ENCODE measurements at regions not wholly inside any gene's neighbourhood (a gene's known extent, or its start where the extent isn't known, plus 50 kb on each side); places are given as distances from the start of the nearest gene placed in this dataset.

- Histone ChIP-seq H3K4me1 (ENCODE audit: control insufficient read depth in 1 of 2, low read depth in 2 of 2) (no peaks in the 10 kb centered on the region), H3K4me3 (no peak overlapping the region), H3K36me3 (no peaks in the 10 kb centered on the region), H3K27me3 (replicated peaks; ENCODE audit: insufficient read depth) (no peaks in the 10 kb centered on the region), H3K27ac (no peak overlapping the region), H3K9me3 (no peaks in the 10 kb centered on the region)
- no peak for DNase-seq (ENCODE audit: low spot score)
- no peak for ATAC-seq (ENCODE audit: insufficient number of reproducible peaks, low FRiP score, low read depth)
- TF ChIP-seq, protein P1, sequence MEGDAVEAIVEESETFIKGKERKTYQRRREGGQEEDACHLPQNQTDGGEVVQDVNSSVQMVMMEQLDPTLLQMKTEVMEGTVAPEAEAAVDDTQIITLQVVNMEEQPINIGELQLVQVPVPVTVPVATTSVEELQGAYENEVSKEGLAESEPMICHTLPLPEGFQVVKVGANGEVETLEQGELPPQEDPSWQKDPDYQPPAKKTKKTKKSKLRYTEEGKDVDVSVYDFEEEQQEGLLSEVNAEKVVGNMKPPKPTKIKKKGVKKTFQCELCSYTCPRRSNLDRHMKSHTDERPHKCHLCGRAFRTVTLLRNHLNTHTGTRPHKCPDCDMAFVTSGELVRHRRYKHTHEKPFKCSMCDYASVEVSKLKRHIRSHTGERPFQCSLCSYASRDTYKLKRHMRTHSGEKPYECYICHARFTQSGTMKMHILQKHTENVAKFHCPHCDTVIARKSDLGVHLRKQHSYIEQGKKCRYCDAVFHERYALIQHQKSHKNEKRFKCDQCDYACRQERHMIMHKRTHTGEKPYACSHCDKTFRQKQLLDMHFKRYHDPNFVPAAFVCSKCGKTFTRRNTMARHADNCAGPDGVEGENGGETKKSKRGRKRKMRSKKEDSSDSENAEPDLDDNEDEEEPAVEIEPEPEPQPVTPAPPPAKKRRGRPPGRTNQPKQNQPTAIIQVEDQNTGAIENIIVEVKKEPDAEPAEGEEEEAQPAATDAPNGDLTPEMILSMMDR (IDR thresholded peaks at IDR 0.05), result no peak
Observed at GRCh38 chr13:89701913-89702312, 1645.6 kb upstream of the MIR17HG start.

GRCh38 chr13:89704040-89704439 is 1643.4 kb upstream of the MIR17HG start:
- DNase-seq (ENCODE audit: low spot score), result no peak

GRCh38 chr13:89708013-89708412 is 1639.5 kb upstream of the MIR17HG start:
- TF ChIP-seq, protein P1 (IDR thresholded peaks at IDR 0.05), result no peak
- ATAC-seq (ENCODE audit: insufficient number of reproducible peaks, low FRiP score, low read depth) (no peak), DNase-seq (ENCODE audit: low spot score) (no peak)
- H3K4me3 ChIP-seq, result no peak overlapping the region
- no peak overlapping the region for H3K27ac ChIP-seq
- H3K27me3 ChIP-seq (replicated peaks; ENCODE audit: insufficient read depth), result no peaks in the 10 kb centered on the region
- H3K36me3 ChIP-seq, result no peaks in the 10 kb centered on the region
- H3K4me1 ChIP-seq (ENCODE audit: control insufficient read depth in 1 of 2, low read depth in 2 of 2), result no peaks in the 10 kb centered on the region
- H3K9me3 ChIP-seq, result no peaks in the 10 kb centered on the region

More at GRCh38 chr13:89704040-89704439, 1643.4 kb upstream of the MIR17HG start:
- no peak for ATAC-seq (ENCODE audit: insufficient number of reproducible peaks, low FRiP score, low read depth)
- Histone ChIP-seq H3K9me3 (no peaks in the 10 kb centered on the region), H3K27ac (no peak overlapping the region), H3K4me3 (no peak overlapping the region), H3K4me1 (ENCODE audit: control insufficient read depth in 1 of 2, low read depth in 2 of 2) (no peaks in the 10 kb centered on the region), H3K27me3 (replicated peaks; ENCODE audit: insufficient read depth) (no peaks in the 10 kb centered on the region), H3K36me3 (no peaks in the 10 kb centered on the region)
- TF ChIP-seq, protein P1 (IDR thresholded peaks at IDR 0.05), result no peak

DNA sequence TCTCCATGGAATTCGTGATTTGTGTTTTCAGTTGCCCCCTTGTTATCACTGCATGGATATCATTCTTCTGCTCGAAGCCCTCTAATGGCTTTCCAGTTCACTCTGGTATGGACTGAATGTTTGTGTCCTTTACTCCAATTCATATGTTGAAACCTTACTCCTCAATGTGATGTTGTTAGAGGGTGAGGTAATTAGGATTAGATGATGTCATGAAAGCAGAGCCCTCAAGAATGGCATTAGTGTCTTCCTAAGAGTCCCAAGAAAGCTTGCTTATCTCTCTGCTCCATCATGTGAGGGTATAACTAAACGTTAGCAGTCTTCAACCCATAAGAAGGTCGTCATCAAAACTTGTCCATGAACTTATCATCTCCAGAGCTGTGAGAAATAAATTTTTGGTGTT is 1626.3 kb upstream of the MIR17HG start:
- Histone ChIP-seq H3K4me1 (ENCODE audit: control insufficient read depth in 1 of 2, low read depth in 2 of 2) (no peaks in the 10 kb centered on the region), H3K27me3 (replicated peaks; ENCODE audit: insufficient read depth) (no peaks in the 10 kb centered on the region), H3K4me3 (no peak overlapping the region), H3K9me3 (no peaks in the 10 kb centered on the region), H3K27ac (no peak overlapping the region), H3K36me3 (no peaks in the 10 kb centered on the region)
- DNase-seq (ENCODE audit: low spot score) (no peak), ATAC-seq (ENCODE audit: insufficient number of reproducible peaks, low FRiP score, low read depth) (no peak)
- TF ChIP-seq, protein P1 (IDR thresholded peaks at IDR 0.05), result no peak

- no peaks in the 10 kb centered on the region for H3K9me3 ChIP-seq
- ATAC-seq (ENCODE audit: insufficient number of reproducible peaks, low FRiP score, low read depth), result no peak
- TF ChIP-seq, protein P1 (IDR thresholded peaks at IDR 0.05), result no peak
Observed at GRCh38 chr13:89726690-89727435, 1620.6 kb upstream of the MIR17HG start.

More at GRCh38 chr13:89726690-89727435, 1620.6 kb upstream of the MIR17HG start:
- no peak for DNase-seq (ENCODE audit: low spot score)
- H3K27me3 ChIP-seq (replicated peaks; ENCODE audit: insufficient read depth), result no peaks in the 10 kb centered on the region
- H3K4me1 ChIP-seq (ENCODE audit: control insufficient read depth in 1 of 2, low read depth in 2 of 2), result no peaks in the 10 kb centered on the region
- no peak overlapping the region for H3K4me3 ChIP-seq
- no peaks in the 10 kb centered on the region for H3K36me3 ChIP-seq
- no peak overlapping the region for H3K27ac ChIP-seq

All from thoracic aorta (tissue), 2 donors.